ENCODE measurements at regions not wholly inside any gene's neighbourhood (a gene's known extent, or its start where the extent isn't known, plus 50 kb on each side); places are given as distances from the start of the nearest gene placed in this dataset.

- DNase-seq (no peak), ATAC-seq (ENCODE audit: low read depth) (no peak)
- Histone ChIP-seq H3K23ac (ENCODE audit: low read depth, low read length) (no peak overlapping the region), H2AK5ac (ENCODE audit: low read depth, low read length) (no peak overlapping the region), H4K5ac (ENCODE audit: low read depth, low read length) (no peak overlapping the region), H2BK5ac (ENCODE audit: low read depth, low read length, poor library complexity, severe bottlenecking) (no peak overlapping the region), H2AK9ac (replicated peaks; ENCODE audit: low read depth, low read length, poor library complexity) (no peak overlapping the region), H3K4me3 (ENCODE audit: insufficient read depth, low read depth, low read length) (no peak overlapping the region), H3K27me3 (ENCODE audit: control insufficient read depth, insufficient read depth, low read length) (no peaks in the 10 kb centered on the region), H3K4ac (ENCODE audit: low read depth, low read length) (no peak overlapping the region), H3K27ac (ENCODE audit: insufficient read depth, low read length) (no peak overlapping the region), H4K91ac (ENCODE audit: insufficient read depth, low read depth, low read length) (no peak overlapping the region), H4K8ac (ENCODE audit: low read depth in 2 of 2, low read length in 2 of 2) (no peak overlapping the region), H3K18ac (ENCODE audit: low read depth, low read length) (no peak overlapping the region), H3K36me3 (ENCODE audit: control insufficient read depth, insufficient read depth, low read length) (no peaks in the 10 kb centered on the region), H4K20me1 (ENCODE audit: insufficient read depth, low read length) (no peaks in the 10 kb centered on the region), H3K79me1 (ENCODE audit: low read depth in 1 of 2, low read length in 2 of 2) (no peaks in the 10 kb centered on the region), H2BK120ac (ENCODE audit: low read depth, low read length) (no peak overlapping the region), H3K4me1 (ENCODE audit: control insufficient read depth, insufficient read depth, low read length) (no peaks in the 10 kb centered on the region), H3K14ac (replicated peaks; ENCODE audit: low read depth, low read length) (no peak overlapping the region), H2BK15ac (ENCODE audit: low read depth, low read length) (no peak overlapping the region), H2BK20ac (ENCODE audit: low read depth, low read length) (no peak overlapping the region), H3K4me2 (ENCODE audit: low read depth, low read length) (no peak overlapping the region), H3K9me3 (ENCODE audit: control insufficient read depth, insufficient read depth, low read length) (no peaks in the 10 kb centered on the region), H3K9ac (ENCODE audit: low read depth, low read length) (no peak overlapping the region), H2AFZ (replicated peaks; ENCODE audit: low read length, poor library complexity) (no peak overlapping the region), H3K56ac (ENCODE audit: extremely low read depth, insufficient read depth, low read length) (no peak overlapping the region), H3K9me1 (ENCODE audit: insufficient read depth, low read length) (no peaks in the 10 kb centered on the region)
- BruUV-seq (replicated peaks) = no TSS peak
- intact Hi-C loops (cut with micrococcal nuclease) (no loop called here), dilution Hi-C loops (cut with HindIII; ENCODE audit: low sequenced_read_pairs, unreplicated experiment) (no loop called here), in situ Hi-C loops (cut with MboI; ENCODE audit: low sequenced_read_pairs) (no loop called here)
- ChIA-PET POLR2A (ENCODE audit: unreplicated experiment) (no interaction called here), CTCF (no interaction called here)
- no CpG with 5 or more reads among the region's 3 CpGs for WGBS, 2 experiments (ENCODE audit: extremely low coverage in 2 of 2, insufficient read length in 1 of 2)
- no peak for TF ChIP-seq POLR2A (IDR thresholded peaks at IDR 0.05; ENCODE audit: low read depth, low read length)
- no peak for TF ChIP-seq RFX5 (IDR thresholded peaks at IDR 0.05; ENCODE audit: low read depth, low read length)
- no peak for TF ChIP-seq BHLHE40 (IDR thresholded peaks at IDR 0.05; ENCODE audit: low read depth, low read length)
- no peak for TF ChIP-seq FOS (IDR thresholded peaks at IDR 0.05; ENCODE audit: low read depth, low read length)
- no peak for TF ChIP-seq ELK1 (IDR thresholded peaks at IDR 0.05; ENCODE audit: borderline replicate concordance, low read depth, low read length)
- TF ChIP-seq MAFK (IDR thresholded peaks at IDR 0.05; ENCODE audit: low read depth, low read length) = no peak
- TF ChIP-seq RCOR1 (IDR thresholded peaks at IDR 0.05; ENCODE audit: insufficient replicate concordance, low read length) = no peak
Measured at GRCh38 chr13:97719736-97720135, 233.7 kb upstream of the IPO5 start.
